DND-41 (cell line): ENCODE measurements at regions not wholly inside any gene's neighbourhood (a gene's known extent, or its start where the extent isn't known, plus 50 kb on each side); places are given as distances from the start of the nearest gene placed in this dataset.

Experiments used
- CTCF ChIP-seq: IDR thresholded peaks from 2 replicates; pipeline ENCODE4 v1.5.1; 2012; ENCODE audit warnings: borderline replicate concordance, low read length, moderate library complexity, mild to moderate bottlenecking; ENCODE audit not compliant: poor library complexity, severe bottlenecking; ENCODE audit errors: extremely low read depth
- EZH2 ChIP-seq: IDR thresholded peaks from 3 replicates; pipeline ENCODE4 v1.6.1; 2012; ENCODE audit warnings: borderline replicate concordance, low read depth, mild to moderate bottlenecking, moderate library complexity, low read length, inconsistent platforms; ENCODE audit not compliant: severe bottlenecking

- no peak for TF ChIP-seq CTCF
- TF ChIP-seq EZH2: no peak
These were observed 62.9 kb upstream of the ULK4 start for GRCh38 chr3:42024591-42025351.
